HG02981 (cell line): ENCODE measurements at regions not wholly inside any gene's neighbourhood (a gene's known extent, or its start where the extent isn't known, plus 50 kb on each side); places are given as distances from the start of the nearest gene placed in this dataset.

Experiments
- ATAC-seq: cut with Tn5 transposase; IDR thresholded peaks from one replicate; pipeline ENCODE4 v1.9.1; 2021; ENCODE audit warnings: mild to moderate bottlenecking, moderate library complexity; ENCODE audit not compliant: unreplicated experiment

DNA sequence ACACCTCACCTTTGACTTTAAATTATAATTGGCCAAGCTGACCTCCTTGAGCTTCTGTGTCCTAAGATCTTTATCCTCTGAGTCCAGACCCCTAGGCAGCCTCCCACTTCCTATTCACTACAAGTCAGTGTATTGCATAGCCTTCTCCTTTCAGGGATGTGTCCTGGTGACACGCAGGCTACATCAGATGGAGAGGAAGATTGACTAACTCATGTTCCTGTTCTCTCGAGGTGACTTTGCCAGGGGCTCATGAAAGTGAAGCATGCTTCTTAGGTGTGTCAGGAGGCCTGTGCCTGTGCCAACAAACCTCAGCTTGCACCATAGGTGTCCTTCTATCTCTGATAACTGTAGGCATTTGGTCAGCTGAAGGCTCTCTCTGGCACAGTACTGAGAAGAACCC, 195.7 kb upstream of the HS3ST1 start:
- ATAC-seq, result no peak

DNA sequence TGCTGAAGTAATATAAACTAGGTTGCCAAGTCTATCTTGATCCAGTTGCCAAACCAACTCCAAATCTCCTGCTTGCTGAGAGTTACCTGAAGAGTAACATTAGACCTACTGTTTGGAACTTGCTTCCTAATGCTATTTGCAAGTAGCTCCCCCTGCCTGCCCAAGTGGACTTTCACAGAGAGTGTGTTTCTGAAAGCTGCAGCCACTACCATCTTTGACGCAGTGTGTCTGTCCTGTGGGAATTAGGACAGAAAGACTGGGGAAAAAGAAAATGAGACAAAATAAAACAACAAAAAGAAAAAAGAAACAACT, 195.0 kb upstream of the HS3ST1 start:
- ATAC-seq, result no peak

DNA sequence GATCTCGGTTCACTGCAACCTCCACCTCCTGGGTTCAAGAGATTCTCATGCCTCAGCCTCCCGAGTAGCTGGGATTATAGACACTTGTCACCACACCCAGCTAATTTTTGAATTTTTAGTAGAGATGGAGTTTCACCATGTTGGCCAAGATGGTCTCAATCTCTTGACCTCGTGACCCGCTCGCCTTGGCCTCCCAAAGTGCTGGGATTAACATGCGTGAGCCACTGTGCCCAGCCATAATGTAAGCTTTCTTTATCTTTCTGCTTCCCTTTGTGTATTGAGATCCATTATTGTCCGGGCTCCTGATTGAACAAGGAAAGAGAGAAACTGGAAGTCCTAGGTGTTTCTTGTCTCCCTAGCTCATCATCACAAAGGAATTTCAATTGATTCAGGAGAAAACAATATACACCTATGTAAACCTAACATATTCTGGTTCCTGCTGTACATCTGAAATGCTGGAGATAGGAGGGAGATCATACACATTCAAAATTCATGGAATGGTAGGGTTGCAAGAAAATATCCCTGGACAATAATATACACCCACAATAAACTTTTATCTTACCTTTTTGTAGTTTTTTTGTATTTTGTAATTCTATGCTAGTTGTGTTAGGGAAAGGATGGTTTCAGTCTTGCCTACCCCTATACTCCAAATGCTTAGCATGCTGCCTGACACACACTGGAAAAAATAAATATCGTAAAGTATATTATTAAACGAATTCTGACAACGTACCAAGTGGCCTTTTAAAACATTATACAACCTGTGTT, 194.4 kb upstream of the HS3ST1 start:
- ATAC-seq, result no peak

DNA sequence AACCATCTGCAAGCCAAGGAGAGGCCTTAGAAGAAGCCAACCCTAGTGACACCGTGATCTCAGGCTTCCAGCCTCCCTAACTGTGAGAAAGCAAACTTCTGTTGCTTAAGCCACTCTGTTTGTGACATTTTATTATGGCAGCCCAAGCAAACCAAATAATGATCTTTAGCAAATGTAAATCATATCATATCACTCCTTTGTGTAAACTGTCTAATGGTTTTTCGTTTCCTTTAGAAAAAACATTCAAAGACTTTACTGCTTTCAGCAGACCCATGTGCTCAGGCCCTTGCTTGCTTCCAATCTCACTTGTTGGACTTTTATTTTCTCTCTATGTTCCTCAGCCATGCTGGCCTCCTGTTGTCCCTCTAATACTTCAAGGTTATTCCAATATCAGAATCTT, 192.2 kb upstream of the HS3ST1 start:
- no peak for ATAC-seq

DNA sequence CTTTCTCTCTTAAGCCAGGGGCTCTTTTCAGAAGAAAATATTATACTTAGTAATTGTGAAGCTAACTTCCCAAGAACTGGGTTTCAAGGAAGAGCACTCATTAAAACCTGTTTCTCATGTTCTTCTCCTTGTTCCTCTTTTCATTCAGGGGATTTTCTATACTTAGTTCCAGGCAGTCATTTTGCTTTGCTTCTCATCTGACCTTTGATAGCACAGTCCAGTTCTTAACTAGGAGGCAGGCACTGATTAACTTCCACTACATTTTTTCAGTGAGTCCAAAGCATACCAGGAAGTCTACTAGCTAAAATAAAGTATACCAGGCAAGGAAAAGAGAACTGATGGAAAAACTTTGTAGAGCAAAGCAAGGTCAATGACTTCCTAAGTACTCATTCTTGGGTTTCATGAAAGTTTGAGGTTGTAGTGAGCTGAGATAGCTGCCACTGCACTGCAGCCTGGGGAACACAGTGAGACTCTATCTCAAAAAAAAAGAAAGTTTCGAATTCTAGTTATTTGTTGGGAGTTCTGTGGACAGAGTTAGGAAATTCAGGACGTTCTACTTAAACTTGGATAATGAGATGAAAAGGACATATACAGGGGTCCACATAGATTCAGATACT, 190.1 kb upstream of the HS3ST1 start:
- ATAC-seq, result no peak

DNA sequence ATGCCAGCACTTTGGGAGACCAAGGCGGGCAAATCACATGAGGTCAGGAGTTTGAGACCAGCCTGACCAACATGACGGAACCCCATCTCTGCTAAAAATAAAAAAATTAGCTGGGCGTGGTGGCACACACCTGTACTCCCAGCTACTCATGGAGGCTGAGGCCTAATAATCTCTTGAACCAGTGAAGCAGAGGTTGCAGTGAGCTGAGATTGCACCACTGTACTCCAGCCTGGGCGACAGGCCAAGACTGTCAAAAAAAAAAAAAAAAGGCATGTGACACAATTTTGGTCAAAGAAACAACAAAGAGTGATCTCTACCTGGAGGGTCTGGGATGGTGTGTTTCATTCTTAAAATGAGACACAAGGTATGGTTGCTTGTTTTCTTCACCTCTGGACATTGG, 188.2 kb upstream of the HS3ST1 start:
- no peak for ATAC-seq

DNA sequence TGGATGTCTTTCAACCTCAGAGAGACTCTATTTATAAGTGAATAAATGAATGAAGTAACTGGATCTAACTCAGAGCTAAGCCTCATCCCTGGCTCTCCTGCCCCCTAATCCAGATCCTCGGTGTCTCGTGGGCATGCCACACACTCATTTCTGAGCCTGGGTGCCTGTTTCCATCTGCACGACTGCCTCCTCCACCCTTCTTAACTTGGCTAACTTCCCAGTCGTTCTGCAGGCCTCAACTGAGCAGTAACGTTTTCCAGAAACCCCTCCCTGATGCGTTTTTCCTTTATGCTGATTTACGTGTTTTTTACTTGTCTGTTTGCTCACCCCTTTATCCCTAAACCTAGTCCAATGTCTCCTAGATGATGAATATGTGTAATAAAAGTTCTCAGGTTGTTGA, 186.9 kb upstream of the HS3ST1 start:
- no peak for ATAC-seq

DNA sequence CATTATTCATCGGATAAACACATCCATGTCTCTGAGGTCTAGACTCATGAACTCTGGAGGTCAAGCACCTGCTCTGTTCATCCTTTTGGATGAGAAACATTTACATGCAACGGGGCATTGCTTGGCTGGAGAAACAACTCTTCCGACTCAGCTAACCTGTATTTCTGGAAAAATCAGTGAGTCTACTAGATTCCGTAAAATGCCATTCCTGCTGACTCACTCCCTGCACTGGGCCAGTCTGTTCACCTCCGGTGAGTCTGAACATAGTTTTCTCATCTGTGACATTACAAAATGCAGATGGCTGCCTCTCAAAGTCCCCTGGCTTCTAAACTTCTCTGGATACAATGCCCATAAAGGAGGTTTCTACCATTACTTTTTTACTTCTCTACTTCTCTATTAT, 185.7 kb upstream of the HS3ST1 start:
- no peak for ATAC-seq

DNA sequence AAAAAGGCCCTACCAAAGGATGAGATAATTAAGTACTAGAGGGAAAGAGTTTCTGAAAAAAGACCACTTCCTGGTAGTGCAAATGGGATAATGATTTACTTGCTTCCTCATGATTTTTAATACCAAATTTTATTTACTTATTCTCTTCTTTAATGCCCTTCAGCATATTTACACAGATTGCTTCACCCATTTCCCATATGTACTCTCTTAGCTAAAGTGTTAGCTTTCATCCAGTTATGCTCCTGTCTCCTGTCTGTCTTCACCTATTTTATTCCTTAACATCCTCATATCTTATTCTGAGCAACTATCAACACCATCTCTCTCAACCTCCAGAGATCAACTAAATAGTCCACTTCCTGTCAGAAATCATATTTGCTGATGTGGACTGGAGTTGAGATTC, 183.2 kb upstream of the HS3ST1 start:
- ATAC-seq, result no peak

DNA sequence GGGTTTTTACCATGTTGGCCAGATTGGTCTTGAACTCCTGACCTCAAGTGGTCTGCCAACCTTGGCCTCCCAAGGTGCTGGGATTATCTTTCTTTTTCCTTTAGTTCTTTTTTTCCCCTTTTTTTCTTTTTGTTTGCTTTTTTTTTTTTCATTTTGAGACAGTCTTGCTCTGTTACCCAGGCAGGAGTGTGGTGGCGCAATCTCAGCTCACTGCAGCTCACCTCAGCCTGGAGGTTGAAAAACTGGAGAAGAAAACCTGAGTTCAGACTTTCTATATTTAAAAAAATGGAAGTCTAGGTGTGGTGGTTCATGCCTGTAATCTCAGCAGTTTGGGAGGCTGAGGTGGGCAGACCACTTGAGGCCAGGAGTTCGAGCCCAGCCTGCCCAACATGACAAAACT, 181.1 kb upstream of the HS3ST1 start:
- no peak for ATAC-seq

DNA sequence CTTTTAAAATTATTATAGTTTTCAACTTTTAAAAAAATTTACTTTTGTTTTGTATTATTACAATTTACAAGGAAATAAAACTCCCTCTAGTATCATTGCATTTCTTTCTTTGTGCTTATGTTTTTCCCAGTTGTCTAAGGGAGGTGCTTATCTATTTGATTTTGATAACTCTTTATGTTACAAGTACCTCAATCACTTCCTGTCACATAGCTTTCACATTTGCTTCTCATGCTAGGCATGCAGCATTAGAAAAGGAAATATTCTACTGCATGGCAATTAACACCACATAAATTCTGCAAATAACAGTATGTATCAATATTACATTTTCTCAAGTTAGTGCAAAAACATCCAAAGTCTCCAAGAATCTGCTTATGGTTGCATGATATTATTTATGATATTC, 180.3 kb upstream of the HS3ST1 start:
- no peak for ATAC-seq

DNA sequence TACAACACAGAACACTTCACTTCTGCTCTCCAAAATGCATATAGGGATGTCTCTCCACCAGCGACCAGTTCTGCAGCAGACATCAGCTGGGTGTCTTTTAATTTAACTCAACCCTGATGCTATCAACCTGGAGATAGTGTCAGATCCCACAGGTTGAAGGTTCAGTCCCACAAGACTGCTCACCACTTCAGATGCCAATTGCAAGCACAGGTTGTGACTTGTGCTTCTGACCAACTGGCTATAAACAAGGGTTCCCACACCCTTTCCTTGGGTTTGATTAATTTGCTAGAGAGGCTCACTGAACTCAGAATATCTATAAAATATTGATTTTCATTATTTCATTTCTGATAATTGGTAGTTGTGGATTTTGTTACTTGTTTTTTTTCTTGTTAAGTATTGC, 177.4 kb upstream of the HS3ST1 start:
- no peak for ATAC-seq

DNA sequence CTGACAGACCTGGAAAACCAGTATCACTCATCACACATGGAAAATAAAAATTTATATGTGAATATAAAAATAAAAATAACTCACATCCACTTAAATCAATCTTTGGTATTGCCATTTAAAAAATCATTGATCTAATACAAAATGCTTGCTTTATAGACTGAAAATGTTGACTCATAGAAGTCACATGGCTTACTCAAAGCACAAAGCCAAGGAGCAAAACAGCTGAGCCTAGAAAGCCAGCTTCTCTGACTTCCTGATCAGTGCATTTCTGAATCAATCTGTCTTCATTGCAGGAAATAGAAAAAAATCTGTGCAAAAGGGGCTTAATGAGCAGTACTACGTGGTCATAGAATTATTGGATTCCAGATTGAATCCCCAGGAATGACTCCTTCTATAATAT, 176.9 kb upstream of the HS3ST1 start:
- ATAC-seq, result no peak

DNA sequence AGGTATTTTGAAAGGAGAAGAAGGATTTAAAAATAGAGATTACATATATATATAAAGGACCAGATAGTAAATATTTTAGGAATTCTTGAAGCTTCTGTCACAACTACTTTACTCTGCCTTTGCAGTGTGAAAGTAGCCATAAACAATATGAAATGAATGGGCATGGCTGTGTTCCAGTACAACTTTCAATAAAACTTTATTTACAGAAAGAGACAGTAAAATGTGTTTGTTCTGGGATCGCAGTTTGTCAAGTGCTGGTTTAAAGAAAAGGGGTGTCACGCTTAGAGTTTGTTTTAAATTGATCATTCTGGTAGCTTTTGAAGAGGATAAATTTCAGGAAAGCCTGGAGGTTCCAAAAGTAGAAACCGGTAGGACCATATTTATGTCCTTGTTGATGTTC, 176.1 kb upstream of the HS3ST1 start:
- ATAC-seq, result no peak

DNA sequence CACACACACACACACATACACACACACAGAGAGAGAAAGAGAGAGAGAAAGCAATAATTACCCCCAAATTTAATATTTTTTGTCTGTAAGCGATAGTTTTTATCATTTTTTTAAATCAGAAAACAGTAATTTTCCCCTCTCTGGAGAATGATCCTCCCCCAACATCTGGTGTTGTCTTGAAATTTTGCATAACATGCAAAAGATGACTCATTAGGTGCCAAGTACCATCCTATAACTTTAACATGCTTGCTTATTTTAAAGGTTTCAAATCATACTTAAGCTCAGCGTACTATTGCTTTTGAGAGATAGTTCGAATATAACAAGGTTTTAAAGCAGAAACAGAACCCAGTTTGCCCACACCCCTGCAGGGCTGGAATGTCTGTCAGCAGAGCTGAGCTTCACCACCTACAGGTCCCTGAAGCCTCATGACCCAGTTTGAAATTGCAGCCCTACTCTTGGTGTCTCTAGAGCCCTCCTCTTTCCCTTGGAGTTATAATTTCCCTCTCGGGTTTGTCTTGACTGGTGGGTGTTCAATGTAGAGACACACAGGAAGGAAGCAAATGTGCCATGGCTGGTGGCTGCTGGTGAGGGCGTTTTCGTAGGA, 175.0 kb upstream of the HS3ST1 start:
- no peak for ATAC-seq

DNA sequence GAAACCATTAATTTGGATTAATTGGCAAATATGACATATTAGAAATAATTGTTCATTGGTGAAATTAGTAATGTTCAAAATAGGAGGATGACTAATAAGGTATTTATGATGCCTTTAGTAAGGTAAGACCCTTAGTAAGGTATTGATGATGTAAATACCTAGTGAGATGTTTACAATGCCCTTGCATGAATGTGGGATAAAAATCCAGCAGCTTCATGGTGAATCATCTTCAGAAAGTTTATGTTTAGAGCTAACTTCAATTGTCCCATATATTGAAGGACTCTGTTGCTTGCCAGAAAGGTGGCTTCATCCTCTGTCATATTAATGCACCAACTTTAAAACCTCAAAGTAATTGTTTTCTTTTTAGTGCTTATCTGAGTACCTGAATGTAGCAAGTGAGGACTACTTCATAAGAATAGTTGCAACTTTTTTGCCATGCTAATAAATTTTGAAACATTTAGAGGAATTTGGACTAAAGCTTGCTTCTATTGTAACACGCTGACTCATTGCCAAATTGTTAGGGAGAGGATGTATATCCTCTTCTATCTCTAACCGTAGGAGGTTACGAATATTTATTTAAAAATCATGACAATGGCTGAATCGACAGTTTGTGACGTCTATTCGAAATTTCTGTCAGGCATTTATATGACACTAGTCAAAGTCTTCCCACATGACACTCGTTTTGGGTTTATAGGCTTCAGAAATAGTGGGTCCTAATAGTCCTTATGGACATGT, 174.1 kb upstream of the HS3ST1 start:
- ATAC-seq, result no peak

DNA sequence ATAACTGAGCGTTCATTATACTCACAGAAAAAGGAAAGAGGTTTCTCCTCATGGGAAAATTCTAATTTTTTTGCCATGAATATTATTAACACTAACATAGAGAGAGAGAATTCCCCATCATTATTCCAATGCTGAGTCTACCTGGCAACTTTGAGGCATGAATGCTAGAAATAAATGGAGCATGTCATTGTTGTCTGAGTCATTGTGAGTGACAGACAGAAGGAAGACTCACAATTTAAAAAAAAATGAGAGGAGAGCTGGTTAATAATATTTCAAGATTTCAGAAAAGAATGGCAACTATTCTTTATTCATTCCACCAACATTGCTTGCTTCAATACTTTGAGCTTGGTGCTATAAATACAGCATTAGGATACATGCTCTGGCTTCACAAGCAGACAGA, 170.4 kb upstream of the HS3ST1 start:
- ATAC-seq, result no peak

DNA sequence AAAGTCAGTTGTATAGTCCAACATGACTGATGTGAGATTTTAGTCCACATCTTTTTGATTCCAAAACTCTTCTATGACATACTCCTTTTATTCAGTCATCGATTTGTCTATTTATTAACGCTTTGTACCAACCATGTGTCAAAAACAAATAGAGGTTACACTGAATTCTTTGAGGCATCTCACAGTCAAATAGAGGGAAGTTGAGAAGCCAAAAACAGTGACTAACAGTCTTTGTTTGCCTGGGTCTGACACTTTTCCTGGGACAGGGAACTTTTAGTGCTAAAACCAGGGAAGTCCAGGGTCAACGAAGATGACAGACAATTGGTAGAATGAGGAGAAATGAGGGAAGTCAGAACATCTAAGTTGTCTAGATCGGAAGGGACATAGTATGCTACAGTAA, 169.9 kb upstream of the HS3ST1 start:
- no peak for ATAC-seq

DNA sequence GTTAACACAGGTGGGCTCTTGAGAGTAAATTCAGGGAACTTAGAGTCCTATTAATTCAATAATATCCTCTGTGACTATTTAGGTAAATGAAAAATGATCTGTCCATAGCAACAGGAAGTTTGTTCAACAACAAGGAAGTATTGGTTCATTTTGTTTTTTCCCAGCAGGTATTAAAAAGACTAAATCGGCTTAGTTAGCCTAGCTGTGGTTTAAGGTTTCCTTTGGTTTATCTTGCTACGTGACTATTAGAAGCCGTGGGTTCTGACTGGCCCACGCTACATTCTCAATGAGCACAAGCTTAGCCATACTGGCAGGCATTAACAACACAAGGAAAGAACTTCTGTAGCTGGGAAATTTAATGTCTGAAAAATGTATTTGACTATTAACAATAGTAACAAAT, 168.8 kb upstream of the HS3ST1 start:
- ATAC-seq, result no peak

DNA sequence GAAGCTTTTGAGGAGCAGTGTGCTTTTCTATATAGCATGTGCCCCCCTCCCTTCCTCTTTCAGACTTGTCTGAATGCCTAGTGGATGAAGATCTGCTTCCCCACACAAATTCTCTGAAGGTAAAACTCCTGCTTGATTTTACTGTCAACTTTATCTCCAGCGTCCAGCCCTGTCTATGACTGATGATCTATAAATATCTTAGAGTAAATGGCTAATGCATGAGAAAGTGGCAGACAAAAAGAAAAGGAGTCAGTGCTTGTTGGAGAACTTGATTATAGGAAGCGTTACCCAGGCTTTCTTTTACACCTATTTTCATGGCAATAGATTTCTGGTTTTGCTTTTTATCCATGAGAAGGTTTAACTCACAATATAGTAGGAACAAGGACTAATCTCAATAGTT, 168.3 kb upstream of the HS3ST1 start:
- no peak for ATAC-seq

DNA sequence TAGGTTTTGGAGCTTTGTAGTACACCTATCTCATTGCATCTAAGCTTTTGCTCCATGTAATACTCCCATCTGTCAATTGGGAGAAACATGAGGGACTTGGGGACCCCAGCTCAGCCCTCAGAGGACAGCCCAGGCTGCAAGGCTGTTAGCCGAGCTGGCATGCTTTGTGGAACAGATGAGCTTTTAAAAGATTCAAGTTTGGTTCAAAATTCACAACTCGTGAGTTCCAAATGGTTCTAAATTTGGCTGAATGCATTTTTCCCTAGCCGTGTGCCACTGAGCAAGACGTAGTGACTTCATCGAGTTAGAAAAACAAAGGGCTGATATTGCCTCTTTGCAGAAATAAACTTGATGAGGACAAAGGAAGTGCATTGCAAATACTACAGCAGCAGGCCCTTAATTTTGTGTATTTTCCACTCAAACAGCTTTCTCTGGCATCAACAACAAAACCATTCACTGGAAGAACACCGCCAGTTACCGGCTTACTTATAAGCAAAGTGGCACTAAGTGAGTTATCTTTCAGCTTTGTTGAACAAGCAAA, 165.0 kb upstream of the HS3ST1 start:
- no peak for ATAC-seq

DNA sequence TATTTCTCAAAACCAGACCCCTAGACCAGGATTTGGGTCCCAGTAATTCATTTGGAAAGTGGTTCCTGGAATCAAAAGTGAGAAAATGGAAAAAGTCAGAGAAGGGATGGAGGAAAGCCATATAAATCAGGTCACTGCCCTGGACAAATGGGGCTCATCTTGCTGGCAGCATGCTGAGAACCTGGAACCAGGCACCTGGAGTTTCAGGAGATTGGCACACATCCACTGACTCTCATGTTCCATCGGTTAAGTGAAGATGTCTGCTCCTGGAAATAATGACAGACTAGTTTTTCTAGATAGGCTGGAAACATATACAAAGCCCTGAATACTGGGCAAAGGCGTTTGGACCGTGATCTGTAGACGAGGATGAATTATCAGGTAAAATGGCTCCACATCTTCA, 163.6 kb upstream of the HS3ST1 start:
- no peak for ATAC-seq
